ENCODE measurements at regions not wholly inside any gene's neighbourhood (a gene's known extent, or its start where the extent isn't known, plus 50 kb on each side); places are given as distances from the start of the nearest gene placed in this dataset.
A peak's percentile ranks its signal among the peaks of the same experiment; 100 is the strongest.

GRCh38 chr15:31782016-31782783 is 248.1 kb upstream of the CHRNA7 start:
- no peak overlapping the region for H3K14ac ChIP-seq (ENCODE audit: low read length)
- H2BK15ac ChIP-seq (ENCODE audit: low read length), result no peak overlapping the region
- no peaks in the 10 kb centered on the region for H3K36me3 ChIP-seq (replicated peaks in 1 of 2; ENCODE audit: control insufficient read depth in 2 of 2, insufficient read depth in 2 of 2, low read length in 2 of 2)
- H2BK5ac ChIP-seq (ENCODE audit: low read length), result no peak overlapping the region
- H2BK120ac ChIP-seq (ENCODE audit: low read depth, low read length), result no peak overlapping the region
- H2BK12ac ChIP-seq (ENCODE audit: low read length), result no peak overlapping the region
- no peak overlapping the region for H3K9ac ChIP-seq (ENCODE audit: low read depth, low read length, poor library complexity)
- H2AFZ ChIP-seq (ENCODE audit: low read length), result no peak overlapping the region
- H3K4me1 ChIP-seq (ENCODE audit: control insufficient read depth in 2 of 2, insufficient read depth in 1 of 2, low read depth in 1 of 2, low read length in 2 of 2), result peaks cover 0 to 6% of the 10 kb centered on the region in 2 donors
- H3K9me3 ChIP-seq (replicated peaks in 1 of 2; ENCODE audit: control insufficient read depth in 2 of 2, insufficient read depth in 1 of 2, low read depth in 1 of 2, low read length in 2 of 2), result no peaks in the 10 kb centered on the region
- DNase-seq (ENCODE audit: low spot score), result no peak
- H3K18ac ChIP-seq (ENCODE audit: low read length), result peak overlapping the region; percentile 20
- H4K91ac ChIP-seq (ENCODE audit: low read depth, low read length, poor library complexity), result no peak overlapping the region
- H3K4me3 ChIP-seq (ENCODE audit: low read length in 2 of 2), result no peak overlapping the region
- H3K27me3 ChIP-seq (ENCODE audit: control insufficient read depth in 3 of 3, insufficient read depth in 3 of 3, low read depth in 1 of 3, low read length in 3 of 3), result peaks cover 0 to 1% (median 0%) of the 10 kb centered on the region in 3 experiments
- no peak overlapping the region for H3K23ac ChIP-seq (ENCODE audit: low read depth, low read length, poor library complexity)
- no peak overlapping the region for H3K27ac ChIP-seq (replicated peaks; ENCODE audit: low read length)
- H3K79me1 ChIP-seq (ENCODE audit: low read depth, low read length), result no peaks in the 10 kb centered on the region
- H2AK5ac ChIP-seq (ENCODE audit: low read depth, low read length), result no peak overlapping the region
- no peak overlapping the region for H3K4ac ChIP-seq (ENCODE audit: low read length)
- no peak overlapping the region for H3K4me2 ChIP-seq (ENCODE audit: insufficient read depth, low read length, poor library complexity, severe bottlenecking)
- no CpG with 5 or more reads among the region's 9 CpGs for WGBS, 2 donors (ENCODE audit: extremely low coverage in 2 of 2, insufficient read length in 2 of 2, insufficient replicate concordance in 1 of 2)
- no peak overlapping the region for H4K8ac ChIP-seq (ENCODE audit: low read depth, low read length)

GRCh38 chr15:31782951-31783350 is 247.4 kb upstream of the CHRNA7 start:
- no peak overlapping the region for H2AK5ac ChIP-seq (ENCODE audit: low read depth, low read length)
- H3K4me2 ChIP-seq (ENCODE audit: insufficient read depth, low read length, poor library complexity, severe bottlenecking), result no peak overlapping the region
- no peak overlapping the region for H4K91ac ChIP-seq (ENCODE audit: low read depth, low read length, poor library complexity)
- no peaks in the 10 kb centered on the region for H3K79me1 ChIP-seq (ENCODE audit: low read depth, low read length)
- H3K27me3 ChIP-seq (ENCODE audit: control insufficient read depth in 3 of 3, insufficient read depth in 3 of 3, low read depth in 1 of 3, low read length in 3 of 3), result peaks cover 0 to 1% (median 0%) of the 10 kb centered on the region in 3 experiments
- no peak overlapping the region for H2BK12ac ChIP-seq (ENCODE audit: low read length)
- H3K4me3 ChIP-seq (ENCODE audit: low read length in 2 of 2), result no peak overlapping the region
- no peak overlapping the region for H3K9ac ChIP-seq (ENCODE audit: low read depth, low read length, poor library complexity)
- no peaks in the 10 kb centered on the region for H3K9me3 ChIP-seq (replicated peaks in 1 of 2; ENCODE audit: control insufficient read depth in 2 of 2, insufficient read depth in 1 of 2, low read depth in 1 of 2, low read length in 2 of 2)
- no CpG with 5 or more reads among the region's 3 CpGs for WGBS, 2 donors (ENCODE audit: extremely low coverage in 2 of 2, insufficient read length in 2 of 2, insufficient replicate concordance in 1 of 2)
- H3K27ac ChIP-seq (replicated peaks; ENCODE audit: low read length), result no peak overlapping the region
- no peak overlapping the region for H4K8ac ChIP-seq (ENCODE audit: low read depth, low read length)
- no peak overlapping the region for H3K4ac ChIP-seq (ENCODE audit: low read length)
- H3K4me1 ChIP-seq (ENCODE audit: control insufficient read depth in 2 of 2, insufficient read depth in 1 of 2, low read depth in 1 of 2, low read length in 2 of 2), result peaks cover 0 to 6% of the 10 kb centered on the region in 2 donors
- H3K36me3 ChIP-seq (replicated peaks in 1 of 2; ENCODE audit: control insufficient read depth in 2 of 2, insufficient read depth in 2 of 2, low read length in 2 of 2), result no peaks in the 10 kb centered on the region
- H3K23ac ChIP-seq (ENCODE audit: low read depth, low read length, poor library complexity), result no peak overlapping the region
- DNase-seq (ENCODE audit: low spot score), result no peak
- H2BK120ac ChIP-seq (ENCODE audit: low read depth, low read length), result no peak overlapping the region
- H3K14ac ChIP-seq (ENCODE audit: low read length), result no peak overlapping the region
- H2BK15ac ChIP-seq (ENCODE audit: low read length), result no peak overlapping the region
- H3K18ac ChIP-seq (ENCODE audit: low read length), result no peak overlapping the region
- H2BK5ac ChIP-seq (ENCODE audit: low read length), result no peak overlapping the region
- H2AFZ ChIP-seq (ENCODE audit: low read length), result no peak overlapping the region

- Histone ChIP-seq H3K9ac (ENCODE audit: low read depth, low read length, poor library complexity) (no peak overlapping the region), H2AK5ac (ENCODE audit: low read depth, low read length) (no peak overlapping the region), H2BK15ac (ENCODE audit: low read length) (no peak overlapping the region), H3K4me1 (ENCODE audit: control insufficient read depth in 2 of 2, insufficient read depth in 1 of 2, low read depth in 1 of 2, low read length in 2 of 2) (peaks cover 0 to 2% of the 10 kb centered on the region in 2 donors), H3K4ac (ENCODE audit: low read length) (no peak overlapping the region), H3K79me1 (ENCODE audit: low read depth, low read length) (no peaks in the 10 kb centered on the region), H3K23ac (ENCODE audit: low read depth, low read length, poor library complexity) (no peak overlapping the region), H3K36me3 (replicated peaks in 1 of 2; ENCODE audit: control insufficient read depth in 2 of 2, insufficient read depth in 2 of 2, low read length in 2 of 2) (no peaks in the 10 kb centered on the region), H2BK120ac (ENCODE audit: low read depth, low read length) (no peak overlapping the region), H3K4me2 (ENCODE audit: insufficient read depth, low read length, poor library complexity, severe bottlenecking) (no peak overlapping the region), H4K91ac (ENCODE audit: low read depth, low read length, poor library complexity) (no peak overlapping the region), H4K8ac (ENCODE audit: low read depth, low read length) (no peak overlapping the region), H3K27ac (replicated peaks; ENCODE audit: low read length) (no peak overlapping the region), H3K4me3 (ENCODE audit: low read length in 2 of 2) (peak overlapping the region in 1 of 2 donors; percentile 27), H3K27me3 (ENCODE audit: control insufficient read depth in 3 of 3, insufficient read depth in 3 of 3, low read depth in 1 of 3, low read length in 3 of 3) (peaks cover 0 to under 1% (median 0%) of the 10 kb centered on the region in 3 experiments), H3K14ac (ENCODE audit: low read length) (no peak overlapping the region), H2BK5ac (ENCODE audit: low read length) (no peak overlapping the region), H3K9me3 (replicated peaks in 1 of 2; ENCODE audit: control insufficient read depth in 2 of 2, insufficient read depth in 1 of 2, low read depth in 1 of 2, low read length in 2 of 2) (no peaks in the 10 kb centered on the region), H3K18ac (ENCODE audit: low read length) (no peak overlapping the region), H2AFZ (ENCODE audit: low read length) (no peak overlapping the region), H2BK12ac (ENCODE audit: low read length) (no peak overlapping the region)
- DNase-seq (ENCODE audit: low spot score), result no peak
- whole genome bisulfite sequencing, 2 donors (ENCODE audit: extremely low coverage in 2 of 2, insufficient read length in 2 of 2, insufficient replicate concordance in 1 of 2), result no CpG with 5 or more reads among the region's 4 CpGs
Observed at GRCh38 chr15:31786360-31786759, 244.0 kb upstream of the CHRNA7 start.

- no CpG with 5 or more reads among the region's 3 CpGs for WGBS, 2 donors (ENCODE audit: extremely low coverage in 2 of 2, insufficient read length in 2 of 2, insufficient replicate concordance in 1 of 2)
- Histone ChIP-seq H3K18ac (ENCODE audit: low read length) (no peak overlapping the region), H2AK5ac (ENCODE audit: low read depth, low read length) (no peak overlapping the region), H3K4ac (ENCODE audit: low read length) (no peak overlapping the region), H2BK12ac (ENCODE audit: low read length) (no peak overlapping the region), H3K79me1 (ENCODE audit: low read depth, low read length) (no peaks in the 10 kb centered on the region), H3K9ac (ENCODE audit: low read depth, low read length, poor library complexity) (no peak overlapping the region), H3K14ac (ENCODE audit: low read length) (no peak overlapping the region), H2BK120ac (ENCODE audit: low read depth, low read length) (no peak overlapping the region), H3K4me2 (ENCODE audit: insufficient read depth, low read length, poor library complexity, severe bottlenecking) (no peak overlapping the region), H3K36me3 (replicated peaks in 1 of 2; ENCODE audit: control insufficient read depth in 2 of 2, insufficient read depth in 2 of 2, low read length in 2 of 2) (no peaks in the 10 kb centered on the region), H2BK5ac (ENCODE audit: low read length) (no peak overlapping the region), H3K27me3 (ENCODE audit: control insufficient read depth in 3 of 3, insufficient read depth in 3 of 3, low read depth in 1 of 3, low read length in 3 of 3) (no peaks in the 10 kb centered on the region), H3K9me3 (replicated peaks in 1 of 2; ENCODE audit: control insufficient read depth in 2 of 2, insufficient read depth in 1 of 2, low read depth in 1 of 2, low read length in 2 of 2) (no peaks in the 10 kb centered on the region), H4K91ac (ENCODE audit: low read depth, low read length, poor library complexity) (no peak overlapping the region), H3K27ac (replicated peaks; ENCODE audit: low read length) (no peak overlapping the region), H3K23ac (ENCODE audit: low read depth, low read length, poor library complexity) (no peak overlapping the region), H4K8ac (ENCODE audit: low read depth, low read length) (no peak overlapping the region), H2BK15ac (ENCODE audit: low read length) (no peak overlapping the region), H2AFZ (ENCODE audit: low read length) (no peak overlapping the region), H3K4me3 (ENCODE audit: low read length in 2 of 2) (no peak overlapping the region), H3K4me1 (ENCODE audit: control insufficient read depth in 2 of 2, insufficient read depth in 1 of 2, low read depth in 1 of 2, low read length in 2 of 2) (no peaks in the 10 kb centered on the region)
- DNase-seq (ENCODE audit: low spot score), result no peak
Observed at GRCh38 chr15:31788104-31788503, 242.2 kb upstream of the CHRNA7 start.
